ENCODE measurements at regions not wholly inside any gene's neighbourhood (a gene's known extent, or its start where the extent isn't known, plus 50 kb on each side); places are given as distances from the start of the nearest gene placed in this dataset.

DNA sequence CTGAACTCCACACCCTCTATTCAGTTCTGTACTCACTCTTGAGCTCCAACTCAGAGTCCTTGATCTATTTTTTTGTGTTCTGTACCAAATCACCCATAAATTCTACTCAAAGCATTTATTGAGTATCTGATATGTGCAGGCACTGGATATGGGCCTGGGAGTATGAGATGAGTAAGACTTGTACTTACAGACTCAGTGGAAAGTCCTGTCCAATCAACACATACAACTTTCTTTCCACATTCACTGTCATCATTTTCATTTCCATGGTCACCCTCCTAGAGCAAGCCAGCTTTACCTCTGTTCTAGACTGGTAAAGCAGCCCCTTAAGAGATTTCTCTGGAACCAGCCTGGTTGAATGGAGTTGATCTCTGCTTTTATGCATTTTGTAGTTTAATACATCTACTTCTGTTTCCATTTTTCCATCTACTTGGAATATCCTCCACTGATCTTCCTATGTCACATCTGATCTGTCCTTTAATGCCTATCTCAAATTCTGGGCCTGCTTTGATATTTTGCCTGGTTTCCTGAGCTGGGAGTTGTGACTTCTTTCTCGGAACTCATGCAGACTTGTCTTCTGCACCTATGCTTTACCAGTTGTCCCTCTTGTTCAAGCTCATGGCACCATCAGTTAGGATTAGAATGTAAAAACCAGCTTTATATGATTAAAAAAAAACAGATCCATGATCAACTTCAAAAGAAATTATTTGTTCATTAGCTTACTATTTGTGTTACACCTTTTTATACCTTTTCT is 96.9 kb upstream of the GLS start:
- no peak for DNase-seq

GRCh38 chr2:190785334-190785733 is 95.3 kb upstream of the GLS start:
- no peak for DNase-seq

GRCh38 chr2:190786404-190787166 is 94.0 kb upstream of the GLS start:
- peak in 1 of 56 donors; percentile 3 for DNase-seq

DNA sequence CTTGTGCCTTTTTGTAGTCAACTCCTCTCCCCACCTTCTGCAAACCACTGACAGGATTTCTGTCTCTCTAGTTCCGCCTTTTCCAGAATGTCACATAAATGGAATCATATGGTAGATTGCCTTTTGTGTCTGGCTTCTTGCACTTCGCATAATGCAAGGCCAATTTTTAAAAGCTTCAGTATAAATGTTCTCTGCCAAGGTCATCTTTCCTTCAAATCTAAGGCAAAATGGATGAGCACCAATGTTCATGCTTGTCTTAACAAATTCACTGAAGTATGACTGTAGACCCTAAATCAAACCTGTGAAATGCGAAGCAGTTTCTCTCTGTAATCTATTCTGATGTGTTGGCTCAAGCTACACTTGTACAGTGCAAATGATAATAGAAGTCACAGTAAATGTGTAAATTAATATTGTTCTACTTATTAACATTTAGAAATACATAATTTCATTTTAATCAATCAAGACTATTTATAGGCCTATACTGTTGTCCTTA is 92.8 kb upstream of the GLS start:
- DNase-seq: no peak

- DNase-seq: no peak
These were observed 91.3 kb upstream of the GLS start for GRCh38 chr2:190789074-190790004.

DNA sequence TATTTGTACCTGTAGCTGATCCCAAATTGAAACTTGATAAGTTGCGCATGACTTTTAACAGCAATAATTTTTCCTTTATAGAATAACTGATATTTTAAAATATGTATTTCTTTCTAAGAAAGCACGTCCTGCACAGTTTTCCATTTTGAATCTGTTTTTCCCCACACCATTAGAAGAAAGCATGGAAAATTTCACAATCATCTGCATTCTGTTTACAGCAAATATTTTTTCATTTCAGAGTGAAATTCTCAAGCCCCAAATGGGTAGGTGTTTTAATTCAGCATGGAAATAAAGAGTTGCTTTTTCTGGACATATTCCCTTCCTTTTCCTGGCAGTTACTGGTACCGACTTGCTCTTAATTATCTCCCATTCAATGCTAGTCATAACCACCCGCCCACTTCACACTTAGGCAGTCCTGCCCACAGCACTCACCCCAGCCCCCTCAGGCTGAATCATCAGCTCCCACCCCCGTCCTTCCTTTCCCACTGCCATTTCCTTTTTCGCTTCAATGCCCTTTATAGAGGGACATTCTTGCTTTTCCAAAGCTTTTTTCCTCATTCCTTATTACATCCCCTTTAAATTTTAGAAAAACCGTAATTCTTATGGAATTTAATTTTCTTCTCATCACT is 89.2 kb upstream of the GLS start:
- DNase-seq: peak in 17 of 56 donors; percentile 4 to 51 (median 18)

- no peak for DNase-seq
These were observed 88.5 kb upstream of the GLS start for GRCh38 chr2:190791976-190792575.

DNA sequence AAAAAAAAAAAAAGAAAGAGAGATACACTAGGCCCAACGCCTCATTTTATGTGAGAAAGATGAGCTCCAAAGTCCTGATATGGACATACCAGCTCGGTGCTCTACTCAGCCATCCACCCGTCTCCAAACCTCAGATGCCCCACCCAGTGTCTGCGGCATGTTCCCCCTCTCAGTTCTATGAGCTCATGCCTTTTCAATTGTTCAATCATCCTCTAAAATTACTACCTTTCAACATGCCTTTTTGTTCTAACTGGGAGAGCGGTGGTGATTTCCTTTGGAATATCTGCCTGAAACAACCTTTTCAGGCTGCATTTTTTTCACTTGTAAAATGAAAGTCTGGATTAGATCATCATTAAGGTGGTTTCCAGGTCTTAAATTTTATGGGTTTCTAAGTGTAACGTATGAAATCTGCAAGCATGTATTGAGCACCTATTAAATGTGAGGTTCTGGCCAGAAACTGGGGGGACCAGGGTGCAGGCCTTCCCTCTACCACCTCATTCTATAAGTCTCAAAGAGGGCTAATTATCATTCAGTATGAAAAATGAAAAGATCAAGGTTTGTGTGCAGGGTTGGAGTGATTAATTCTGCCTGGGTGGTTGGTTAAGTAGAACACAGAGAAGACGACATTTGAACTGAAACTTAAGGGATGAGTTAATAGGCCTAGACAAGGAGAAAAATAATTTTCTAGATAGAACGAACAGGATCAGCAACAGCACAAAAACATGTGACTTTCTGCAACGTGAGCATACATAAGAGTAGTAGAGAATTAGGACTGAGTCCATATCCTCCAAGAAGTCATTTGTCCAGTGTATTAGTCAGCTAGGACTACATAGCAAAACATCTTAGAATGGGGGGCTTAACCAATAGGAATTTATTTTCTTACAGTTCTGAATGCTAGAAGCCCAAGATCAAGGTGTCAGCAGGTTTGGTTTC is 87.4 kb upstream of the GLS start:
- peak in 4 of 56 donors; percentile 1 to 41 (median 9) for DNase-seq

- DNase-seq: no peak
These were observed 86.2 kb upstream of the GLS start for GRCh38 chr2:190794377-190794776.

GRCh38 chr2:190794790-190795189 is 85.8 kb upstream of the GLS start:
- no peak for DNase-seq

- DNase-seq: no peak
These were observed 84.9 kb upstream of the GLS start for GRCh38 chr2:190795686-190796085.

GRCh38 chr2:190799999-190800398 is 80.6 kb upstream of the GLS start:
- no peak for DNase-seq

DNA sequence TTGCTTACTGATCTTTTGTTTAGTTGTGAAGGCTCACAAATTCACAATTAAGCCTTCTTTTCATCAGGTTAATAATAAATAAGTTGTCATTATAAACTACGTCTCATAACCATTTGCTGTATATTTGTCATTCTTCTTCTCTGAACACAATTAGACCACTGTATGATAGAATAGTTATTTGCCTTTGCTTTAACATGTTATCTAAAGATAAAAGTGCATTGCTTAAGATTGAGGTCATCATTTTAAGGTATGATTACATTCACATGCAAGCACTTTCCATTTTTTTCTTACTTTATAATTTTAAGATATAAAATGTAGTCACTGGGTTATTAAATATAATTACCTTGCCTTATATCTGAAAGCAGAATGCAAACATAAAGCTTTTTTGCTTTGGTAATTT is 80.1 kb upstream of the GLS start:
- no peak for DNase-seq

- no peak for DNase-seq
These were observed 78.5 kb upstream of the GLS start for GRCh38 chr2:190802129-190802528.

DNA sequence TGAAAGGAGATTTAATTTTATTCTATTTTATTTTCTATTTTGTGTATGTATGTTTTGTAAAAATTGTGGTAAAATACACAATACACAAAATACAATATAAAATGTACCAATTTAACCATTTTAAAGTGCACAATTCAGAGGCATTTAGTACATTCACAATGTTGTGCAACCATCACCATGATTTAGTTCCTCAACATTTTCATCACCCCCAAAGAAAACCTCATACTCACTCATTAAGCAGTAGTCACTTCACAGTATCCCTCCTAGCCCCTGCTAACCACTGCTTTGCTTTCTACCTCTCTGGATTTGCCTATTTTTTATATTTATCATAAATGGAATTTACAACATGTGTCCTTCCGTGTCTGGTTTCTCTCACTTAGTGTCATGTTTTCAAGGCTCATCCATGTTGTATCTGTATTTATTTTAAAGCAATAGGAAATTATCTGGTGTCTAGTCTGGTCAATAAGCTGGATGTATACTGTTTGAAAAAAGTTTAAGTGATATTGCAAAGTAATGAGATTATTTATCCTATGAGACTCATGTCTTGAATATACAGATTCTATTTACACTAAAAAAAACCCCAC is 77.9 kb upstream of the GLS start:
- no peak for DNase-seq

DNA sequence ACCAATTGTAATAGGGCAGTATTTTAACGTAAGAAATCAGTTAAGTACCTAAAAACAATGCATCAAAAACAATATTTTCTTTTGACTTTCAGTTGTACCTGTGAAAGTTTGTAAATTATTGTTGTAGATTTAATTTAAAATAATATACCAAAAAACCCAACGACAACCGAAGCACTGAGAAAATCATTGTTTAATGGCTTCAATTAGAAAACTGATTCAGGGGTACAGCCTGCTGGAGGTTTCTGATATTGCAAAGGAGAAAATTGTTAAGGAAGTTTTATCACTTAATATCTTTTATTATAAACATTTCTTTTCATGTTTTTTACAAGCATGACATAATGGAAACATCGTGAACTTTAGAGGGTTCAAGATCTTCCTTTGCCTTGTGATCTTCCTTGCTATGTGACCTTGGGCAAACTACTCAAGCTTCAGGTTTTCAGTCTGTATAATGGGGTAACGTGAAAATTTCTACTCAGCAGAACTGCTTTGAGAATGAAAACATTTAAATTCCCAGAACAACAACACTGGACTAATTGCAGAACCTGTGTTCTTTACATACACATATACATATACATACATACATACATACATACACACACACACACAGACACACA is 76.3 kb upstream of the GLS start:
- no peak for DNase-seq

DNA sequence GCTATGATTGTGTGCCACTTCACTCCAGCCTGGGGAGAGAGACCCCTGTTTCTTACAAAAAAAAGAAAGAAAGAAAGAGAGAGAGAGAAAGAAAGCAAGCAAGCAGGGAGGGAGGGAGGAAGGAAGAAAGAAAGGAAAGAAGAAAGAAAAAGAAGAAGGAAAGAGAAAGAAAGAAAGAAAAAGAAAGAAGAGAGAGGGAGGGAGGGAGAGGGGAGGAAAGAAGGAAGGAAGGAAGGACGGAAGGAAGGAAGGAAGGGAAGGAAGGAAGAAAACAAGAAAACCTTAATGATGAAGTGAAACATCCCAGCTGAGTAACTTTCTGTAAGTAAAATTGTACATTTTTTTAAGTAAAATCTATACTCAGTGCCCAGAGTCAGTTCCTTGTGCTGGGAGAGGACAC is 75.5 kb upstream of the GLS start:
- no peak for DNase-seq

- DNase-seq: no peak
These were observed 74.8 kb upstream of the GLS start for GRCh38 chr2:190805843-190806242.

GRCh38 chr2:190807886-190808285 is 72.7 kb upstream of the GLS start:
- DNase-seq: no peak
